GM12878 (cell line): ENCODE measurements at regions not wholly inside any gene's neighbourhood (a gene's known extent, or its start where the extent isn't known, plus 50 kb on each side); places are given as distances from the start of the nearest gene placed in this dataset.

ENCODE experiments used
- CHD2 ChIP-seq: IDR thresholded peaks from 2 replicates; pipeline ENCODE4 v1.6.1; 2011; ENCODE audit warnings: low read depth, low read length, improper control_type of control experiment, borderline replicate concordance
- LARP7 ChIP-seq: fragments of 450-650 bp; IDR thresholded peaks from 2 replicates; pipeline ENCODE4 v1.6.1; 2017; ENCODE audit warnings: mild to moderate bottlenecking
- POLR2A ChIP-seq: IDR thresholded peaks from 2 replicates; pipeline ENCODE4 v1.6.1; 2011; ENCODE audit warnings: low read depth, mild to moderate bottlenecking, low read length
- SIN3A ChIP-seq: IDR thresholded peaks from 2 replicates; pipeline ENCODE4 v1.6.1; 2012; ENCODE audit warnings: low read depth, low read length, improper control_type of control experiment
- TF ChIP-seq, protein P1 (sequence below), 3 experiments: IDR thresholded peaks in 2 of 3; conservative IDR thresholded peaks in 1 of 3; 2 replicates each; pipeline ENCODE4 v1.5.1; 2011; ENCODE audit warnings: low read depth in 3 of 3, low read length in 3 of 3, mild to moderate bottlenecking in 3 of 3, control low read depth in 2 of 3, moderate library complexity in 2 of 3, inconsistent platforms in 1 of 3, mixed read lengths in 1 of 3; ENCODE audit not compliant: control insufficient read depth in 2 of 3, insufficient read depth in 1 of 3; ENCODE audit errors: extremely low read depth in 1 of 3
- TF ChIP-seq, protein P2 (sequence below): IDR thresholded peaks from 2 replicates; pipeline ENCODE4 v1.6.1; 2012; ENCODE audit warnings: mild to moderate bottlenecking, low read depth, low read length

DNA sequence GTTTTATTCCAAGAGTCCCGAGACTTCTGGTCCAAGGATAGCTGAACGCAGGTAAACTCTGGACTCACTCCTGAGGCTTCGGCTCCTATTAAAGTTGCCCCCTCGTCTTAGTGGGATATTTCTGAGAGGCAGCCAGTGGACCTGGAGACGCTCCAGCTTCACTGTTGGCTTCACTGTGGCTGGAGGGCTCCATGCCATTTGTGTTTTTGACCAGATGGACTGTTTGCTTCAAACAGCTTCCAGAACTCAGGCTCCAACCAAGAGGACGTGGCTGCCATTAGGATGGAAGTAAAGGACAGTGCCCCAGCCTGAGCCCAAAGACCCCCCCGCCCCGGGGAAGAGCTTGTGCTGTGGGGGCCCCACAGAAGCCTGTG lies 94.4 kb upstream of the LDAH start:
- TF ChIP-seq, protein P1, sequence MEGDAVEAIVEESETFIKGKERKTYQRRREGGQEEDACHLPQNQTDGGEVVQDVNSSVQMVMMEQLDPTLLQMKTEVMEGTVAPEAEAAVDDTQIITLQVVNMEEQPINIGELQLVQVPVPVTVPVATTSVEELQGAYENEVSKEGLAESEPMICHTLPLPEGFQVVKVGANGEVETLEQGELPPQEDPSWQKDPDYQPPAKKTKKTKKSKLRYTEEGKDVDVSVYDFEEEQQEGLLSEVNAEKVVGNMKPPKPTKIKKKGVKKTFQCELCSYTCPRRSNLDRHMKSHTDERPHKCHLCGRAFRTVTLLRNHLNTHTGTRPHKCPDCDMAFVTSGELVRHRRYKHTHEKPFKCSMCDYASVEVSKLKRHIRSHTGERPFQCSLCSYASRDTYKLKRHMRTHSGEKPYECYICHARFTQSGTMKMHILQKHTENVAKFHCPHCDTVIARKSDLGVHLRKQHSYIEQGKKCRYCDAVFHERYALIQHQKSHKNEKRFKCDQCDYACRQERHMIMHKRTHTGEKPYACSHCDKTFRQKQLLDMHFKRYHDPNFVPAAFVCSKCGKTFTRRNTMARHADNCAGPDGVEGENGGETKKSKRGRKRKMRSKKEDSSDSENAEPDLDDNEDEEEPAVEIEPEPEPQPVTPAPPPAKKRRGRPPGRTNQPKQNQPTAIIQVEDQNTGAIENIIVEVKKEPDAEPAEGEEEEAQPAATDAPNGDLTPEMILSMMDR (IDR thresholded peaks at IDR 0.05 in 2 of 3, conservative IDR thresholded peaks at IDR 0.05 in 1 of 3; ENCODE audit: control insufficient read depth in 2 of 3, extremely low read depth in 1 of 3, insufficient read depth in 1 of 3, low read depth in 3 of 3, low read length in 3 of 3): no peak
- TF ChIP-seq, protein P2, sequence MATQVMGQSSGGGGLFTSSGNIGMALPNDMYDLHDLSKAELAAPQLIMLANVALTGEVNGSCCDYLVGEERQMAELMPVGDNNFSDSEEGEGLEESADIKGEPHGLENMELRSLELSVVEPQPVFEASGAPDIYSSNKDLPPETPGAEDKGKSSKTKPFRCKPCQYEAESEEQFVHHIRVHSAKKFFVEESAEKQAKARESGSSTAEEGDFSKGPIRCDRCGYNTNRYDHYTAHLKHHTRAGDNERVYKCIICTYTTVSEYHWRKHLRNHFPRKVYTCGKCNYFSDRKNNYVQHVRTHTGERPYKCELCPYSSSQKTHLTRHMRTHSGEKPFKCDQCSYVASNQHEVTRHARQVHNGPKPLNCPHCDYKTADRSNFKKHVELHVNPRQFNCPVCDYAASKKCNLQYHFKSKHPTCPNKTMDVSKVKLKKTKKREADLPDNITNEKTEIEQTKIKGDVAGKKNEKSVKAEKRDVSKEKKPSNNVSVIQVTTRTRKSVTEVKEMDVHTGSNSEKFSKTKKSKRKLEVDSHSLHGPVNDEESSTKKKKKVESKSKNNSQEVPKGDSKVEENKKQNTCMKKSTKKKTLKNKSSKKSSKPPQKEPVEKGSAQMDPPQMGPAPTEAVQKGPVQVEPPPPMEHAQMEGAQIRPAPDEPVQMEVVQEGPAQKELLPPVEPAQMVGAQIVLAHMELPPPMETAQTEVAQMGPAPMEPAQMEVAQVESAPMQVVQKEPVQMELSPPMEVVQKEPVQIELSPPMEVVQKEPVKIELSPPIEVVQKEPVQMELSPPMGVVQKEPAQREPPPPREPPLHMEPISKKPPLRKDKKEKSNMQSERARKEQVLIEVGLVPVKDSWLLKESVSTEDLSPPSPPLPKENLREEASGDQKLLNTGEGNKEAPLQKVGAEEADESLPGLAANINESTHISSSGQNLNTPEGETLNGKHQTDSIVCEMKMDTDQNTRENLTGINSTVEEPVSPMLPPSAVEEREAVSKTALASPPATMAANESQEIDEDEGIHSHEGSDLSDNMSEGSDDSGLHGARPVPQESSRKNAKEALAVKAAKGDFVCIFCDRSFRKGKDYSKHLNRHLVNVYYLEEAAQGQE: no peak
- TF ChIP-seq CHD2 (no peak), LARP7 (no peak), SIN3A (no peak), POLR2A (no peak)
